OCI-LY1 (cell line): ENCODE measurements at regions not wholly inside any gene's neighbourhood (a gene's known extent, or its start where the extent isn't known, plus 50 kb on each side); places are given as distances from the start of the nearest gene placed in this dataset.

Experiments
- H2AFZ ChIP-seq: fragments of 200-600 bp; sonication (generic), shearing (Covaris generic); 2 replicates; pipeline ENCODE4 v1.6.0; 2014; ENCODE audit warnings: antibody characterized with exemption, mild to moderate bottlenecking, low read length
- H3F3A ChIP-seq: fragments of 200-600 bp; sonication (generic), shearing (Covaris generic); 2 replicates; pipeline ENCODE4 v1.6.0; 2014; ENCODE audit warnings: mild to moderate bottlenecking, antibody characterized with exemption, low read length, moderate library complexity; ENCODE audit not compliant: insufficient read depth
- H3K27ac ChIP-seq: fragments of 200-600 bp; sonication (generic); 2 replicates; pipeline ENCODE4 v1.5.1; 2014; ENCODE audit warnings: low read length, mixed run types, mild to moderate bottlenecking, low read depth; ENCODE audit not compliant: poor library complexity, severe bottlenecking
- H3K27me3 ChIP-seq: fragments of 200-600 bp; sonication (generic); 2 replicates; pipeline ENCODE4 v1.6.0; 2014; ENCODE audit warnings: antibody characterized with exemption, mild to moderate bottlenecking, low read length, moderate library complexity; ENCODE audit not compliant: insufficient read depth
- H3K36me3 ChIP-seq: fragments of 200-600 bp; sonication (generic); 2 replicates; pipeline ENCODE4 v1.6.1; 2014; ENCODE audit warnings: mild to moderate bottlenecking, antibody characterized with exemption, low read length, moderate library complexity, mixed read lengths; ENCODE audit not compliant: insufficient read depth
- H3K4me1 ChIP-seq: fragments of 200-600 bp; sonication (generic); 2 replicates; pipeline ENCODE4 v1.5.1; 2014; ENCODE audit warnings: mild to moderate bottlenecking, low read length, moderate library complexity; ENCODE audit not compliant: insufficient read depth, severe bottlenecking
- H3K4me2 ChIP-seq: fragments of 200-600 bp; sonication (generic), shearing (Covaris generic); 2 replicates; pipeline ENCODE4 v1.6.1; 2014; ENCODE audit warnings: low read length
- H3K4me3 ChIP-seq: fragments of 200-600 bp; sonication (generic); 2 replicates; pipeline ENCODE4 v1.5.1; 2014; ENCODE audit warnings: low read length, low read depth, mild to moderate bottlenecking, mixed read lengths; ENCODE audit not compliant: poor library complexity, severe bottlenecking
- H3K79me2 ChIP-seq: fragments of 200-600 bp; shearing (Covaris generic); 2 replicates; pipeline ENCODE4 v1.6.1; 2016; ENCODE audit warnings: mixed run types, low read length, mixed read lengths; ENCODE audit not compliant: insufficient read depth
- H3K9ac ChIP-seq: fragments of 200-600 bp; sonication (generic), shearing (Covaris generic); 2 replicates; pipeline ENCODE4 v1.6.1; 2014; ENCODE audit warnings: mild to moderate bottlenecking, low read length, mixed read lengths
- H3K9me2 ChIP-seq: fragments of 200-600 bp; sonication (generic), shearing (Covaris generic); 2 replicates; pipeline ENCODE4 v1.6.1; 2014; ENCODE audit warnings: low read depth, mild to moderate bottlenecking, low read length, mixed read lengths
- H3K9me3 ChIP-seq: fragments of 200-600 bp; shearing (Covaris generic); 2 replicates; pipeline ENCODE4 v1.6.1; 2014; ENCODE audit warnings: low read length, mixed read lengths
- H4K20me1 ChIP-seq: fragments of 200-600 bp; sonication (generic), shearing (Covaris generic); 2 replicates; pipeline ENCODE4 v1.6.0; 2016; ENCODE audit warnings: mild to moderate bottlenecking, low read length; ENCODE audit not compliant: insufficient read depth
- CTCF ChIP-seq: fragments of 200-600 bp; sonication (generic), shearing (Covaris generic); IDR thresholded peaks from 2 replicates; pipeline ENCODE4 v1.5.1; 2017; ENCODE audit warnings: mild to moderate bottlenecking, antibody characterized with exemption, low read length, moderate library complexity, mixed read lengths
- EZH2 ChIP-seq: fragments of 200-600 bp; sonication (generic), shearing (Covaris generic); IDR thresholded peaks from 2 replicates; pipeline ENCODE4 v1.8.0; 2017; ENCODE audit warnings: borderline replicate concordance, mixed run types, mild to moderate bottlenecking, antibody characterized with exemption, low read length, moderate library complexity, mixed read lengths

GRCh38 chr6:51384736-51385135 lies 566.1 kb downstream of the TFAP2B start:
- no peak overlapping the region for H3K9ac ChIP-seq
- H2AFZ ChIP-seq: no peak overlapping the region
- no peak overlapping the region for H3K4me3 ChIP-seq
- H3K9me2 ChIP-seq: no peaks in the 10 kb centered on the region
- no peaks in the 10 kb centered on the region for H3K27me3 ChIP-seq
- no peaks in the 10 kb centered on the region for H3K4me1 ChIP-seq
- H3K27ac ChIP-seq: no peak overlapping the region
- H3K9me3 ChIP-seq: no peaks in the 10 kb centered on the region
- no peaks in the 10 kb centered on the region for H4K20me1 ChIP-seq
- H3K36me3 ChIP-seq: no peaks in the 10 kb centered on the region
- H3F3A ChIP-seq: no peaks in the 10 kb centered on the region
- H3K79me2 ChIP-seq: no peaks in the 10 kb centered on the region
- no peak for TF ChIP-seq CTCF
- TF ChIP-seq EZH2: no peak
- no peak overlapping the region for H3K4me2 ChIP-seq

- H3K27me3 ChIP-seq: no peaks in the 10 kb centered on the region
- no peaks in the 10 kb centered on the region for H3K9me3 ChIP-seq
- H2AFZ ChIP-seq: no peak overlapping the region
- H3K79me2 ChIP-seq: no peaks in the 10 kb centered on the region
- no peak overlapping the region for H3K27ac ChIP-seq
- TF ChIP-seq EZH2: no peak
- no peak for TF ChIP-seq CTCF
- no peak overlapping the region for H3K4me3 ChIP-seq
- no peaks in the 10 kb centered on the region for H3K36me3 ChIP-seq
- H3F3A ChIP-seq: no peaks in the 10 kb centered on the region
- no peaks in the 10 kb centered on the region for H3K4me1 ChIP-seq
- H3K4me2 ChIP-seq: no peak overlapping the region
- no peaks in the 10 kb centered on the region for H3K9me2 ChIP-seq
- no peaks in the 10 kb centered on the region for H4K20me1 ChIP-seq
- H3K9ac ChIP-seq: no peak overlapping the region
Observed at GRCh38 chr6:51386347-51386836, 567.7 kb downstream of the TFAP2B start.

- Histone ChIP-seq H3K4me1 (no peaks in the 10 kb centered on the region), H3K4me2 (no peak overlapping the region), H3K9ac (no peak overlapping the region), H2AFZ (no peak overlapping the region), H3K27ac (no peak overlapping the region), H3K36me3 (no peaks in the 10 kb centered on the region), H3K27me3 (no peaks in the 10 kb centered on the region), H3F3A (no peaks in the 10 kb centered on the region), H4K20me1 (no peaks in the 10 kb centered on the region), H3K4me3 (no peak overlapping the region), H3K9me3 (no peaks in the 10 kb centered on the region), H3K9me2 (no peaks in the 10 kb centered on the region), H3K79me2 (no peaks in the 10 kb centered on the region)
- no peak for TF ChIP-seq EZH2
- no peak for TF ChIP-seq CTCF
Observed at GRCh38 chr6:51387907-51388306, 569.2 kb downstream of the TFAP2B start.
